ENCODE measurements at regions not wholly inside any gene's neighbourhood (a gene's known extent, or its start where the extent isn't known, plus 50 kb on each side); places are given as distances from the start of the nearest gene placed in this dataset.

GRCh38 chr3:63228087-63228486 lies 50.0 kb upstream of the SYNPR start:
- DNase-seq (ENCODE audit: low read depth), result no peak
